GM19372 (cell line): ENCODE measurements at regions not wholly inside any gene's neighbourhood (a gene's known extent, or its start where the extent isn't known, plus 50 kb on each side); places are given as distances from the start of the nearest gene placed in this dataset.

Experiments
- ATAC-seq: cut with Tn5 transposase; IDR thresholded peaks from one replicate; pipeline ENCODE4 v1.9.1; 2021; ENCODE audit warnings: mild to moderate bottlenecking, low read depth, moderate library complexity; ENCODE audit not compliant: unreplicated experiment

DNA sequence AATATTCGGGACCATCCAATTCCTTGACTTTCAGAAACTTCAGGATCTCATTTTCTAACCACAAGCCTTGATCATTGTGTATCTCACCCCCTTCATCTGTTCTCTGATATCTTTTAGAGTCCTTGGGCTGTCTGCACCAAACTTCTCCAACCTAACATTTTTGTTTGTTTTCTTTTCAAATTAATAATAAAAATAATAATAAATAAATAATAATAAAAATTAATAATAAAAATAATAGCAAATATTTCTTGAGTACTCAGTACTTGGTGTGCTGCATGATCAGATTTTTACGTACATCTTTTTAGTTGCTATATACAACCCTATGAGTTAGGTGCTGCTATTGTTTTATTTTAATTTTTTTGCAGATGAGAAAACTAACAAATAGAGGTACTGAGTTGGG lies 70.2 kb upstream of the TPRG1 start:
- ATAC-seq = no peak

DNA sequence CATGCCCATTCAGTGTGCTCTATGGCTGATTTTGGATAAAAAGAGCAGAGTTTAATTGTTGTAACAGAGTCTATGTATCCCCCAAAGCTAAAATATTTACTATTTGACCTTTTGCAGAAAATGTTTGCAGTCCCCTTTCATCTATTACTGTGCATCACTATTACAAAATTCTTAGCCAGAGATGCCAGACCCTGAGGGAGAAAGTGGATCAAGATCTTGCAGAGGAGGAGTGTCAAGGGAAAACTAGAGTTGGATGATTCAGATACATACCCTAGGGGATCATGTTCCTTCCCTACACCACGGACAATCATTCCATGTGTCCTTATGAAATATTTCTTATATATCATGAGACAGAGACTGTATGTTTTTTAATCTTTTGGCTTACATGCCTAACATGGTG lies 68.6 kb upstream of the TPRG1 start:
- ATAC-seq = no peak

DNA sequence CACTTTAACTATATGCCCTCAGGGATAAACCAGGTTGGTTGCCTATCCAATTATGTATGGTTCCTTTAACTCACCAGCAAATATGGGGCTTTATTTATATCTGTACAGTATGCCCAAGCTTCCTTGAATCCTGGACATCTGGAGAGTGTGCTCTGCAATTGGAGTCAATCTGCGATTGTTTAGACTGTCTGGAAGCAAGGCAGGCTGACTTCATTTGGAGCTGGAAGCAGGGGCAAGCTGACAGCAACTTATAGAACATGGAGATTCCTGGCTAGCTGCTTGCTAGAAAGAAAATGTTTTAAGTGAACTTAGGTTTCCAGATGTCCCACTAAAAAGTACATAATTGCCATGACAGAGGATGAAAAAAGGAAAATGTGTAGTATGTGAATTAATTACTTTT lies 63.7 kb upstream of the TPRG1 start:
- ATAC-seq = no peak

DNA sequence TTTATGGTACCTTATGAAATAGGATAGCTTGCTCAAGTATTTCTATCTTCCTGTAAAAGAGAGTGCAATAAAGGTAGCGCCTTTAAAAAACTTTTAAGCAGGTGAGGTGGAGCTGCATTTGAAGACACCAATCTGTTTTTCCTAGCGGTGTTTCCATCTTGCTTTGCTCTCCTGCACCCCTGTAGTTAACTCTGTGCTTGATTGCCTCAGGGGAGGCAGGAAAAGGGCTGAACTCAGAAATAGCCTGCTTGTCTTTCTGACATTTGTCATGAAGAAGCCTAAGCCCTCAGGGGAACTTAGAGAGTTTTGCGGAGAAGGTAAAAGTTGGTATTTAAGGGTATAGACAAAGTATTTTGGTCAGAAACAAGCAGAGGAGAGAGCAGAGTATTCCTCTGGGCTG lies 63.0 kb upstream of the TPRG1 start:
- ATAC-seq = no peak

DNA sequence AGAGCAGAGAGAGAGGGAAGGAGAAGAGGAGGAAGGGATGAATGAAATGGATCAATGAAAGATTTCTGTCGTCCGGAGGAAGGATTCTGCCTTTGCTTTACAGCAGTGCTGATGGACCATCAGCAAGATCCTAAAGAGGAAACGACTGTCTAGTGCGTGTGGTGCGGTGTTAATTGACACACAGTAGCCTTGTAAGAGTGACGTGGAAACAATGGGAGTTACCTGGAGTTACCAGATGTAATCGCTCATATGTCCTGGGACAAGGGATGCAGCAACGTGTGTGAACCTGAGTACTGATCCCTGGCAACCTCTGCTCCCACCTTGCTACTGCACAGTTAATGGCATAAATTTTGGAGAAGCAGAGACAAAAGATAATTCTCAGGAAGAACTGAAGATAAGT lies 62.6 kb upstream of the TPRG1 start:
- no peak for ATAC-seq

DNA sequence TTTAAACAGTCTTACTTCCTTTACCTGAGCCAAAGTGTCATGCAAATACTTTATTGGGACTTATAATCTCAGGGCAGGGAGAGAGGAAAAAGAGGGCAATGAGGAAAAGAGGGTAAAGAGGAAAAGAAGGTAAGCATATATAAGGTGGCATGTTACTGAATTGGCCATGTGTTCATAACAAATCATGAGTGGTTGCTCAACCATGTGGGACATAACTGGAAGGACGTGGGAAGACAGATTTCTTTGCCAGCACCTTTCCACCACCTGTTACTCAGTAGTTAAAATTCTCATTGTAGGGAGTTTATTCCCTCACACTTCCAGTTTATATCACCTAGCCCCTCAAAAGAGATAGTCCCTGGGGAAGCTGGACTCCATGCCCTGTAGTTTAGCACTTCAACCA lies 54.7 kb upstream of the TPRG1 start:
- no peak for ATAC-seq

DNA sequence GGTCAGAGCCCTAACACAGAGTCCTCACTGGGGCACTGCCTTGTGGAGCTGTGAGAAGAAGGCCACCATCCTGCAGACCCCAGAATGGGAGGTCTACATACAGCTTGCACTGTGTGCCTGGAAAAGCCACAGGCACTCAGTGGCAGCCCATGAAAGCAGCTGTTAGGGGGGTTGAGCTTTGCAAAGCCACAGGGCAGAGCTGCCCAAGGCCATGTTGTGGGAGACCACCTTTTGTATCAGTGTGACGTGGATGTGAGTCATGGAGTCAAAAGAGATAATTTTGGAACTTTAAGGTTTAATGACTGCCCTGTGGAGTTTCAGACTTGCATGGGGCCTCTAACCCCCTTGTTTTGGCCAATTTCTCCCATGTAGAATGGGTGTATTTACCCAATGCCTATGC lies 52.9 kb upstream of the TPRG1 start:
- no peak for ATAC-seq

DNA sequence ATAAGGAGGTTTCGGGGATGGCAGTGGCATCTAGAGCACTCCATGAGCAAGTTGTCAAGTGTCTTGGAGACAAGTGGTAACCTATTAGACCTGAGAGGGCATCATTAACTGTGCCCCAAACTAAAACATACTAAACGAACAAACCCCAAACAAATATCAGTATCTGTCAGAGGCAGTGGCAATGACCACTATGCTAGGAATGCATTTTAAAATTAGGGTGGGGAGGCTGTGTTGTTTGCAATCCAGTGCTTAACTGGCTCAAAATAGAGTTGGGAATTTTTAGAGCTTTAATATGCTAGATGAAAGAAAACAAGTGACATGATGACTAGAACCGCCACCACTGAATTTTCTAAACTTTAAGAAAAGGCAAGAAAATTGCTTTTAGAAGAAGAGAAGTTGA lies 51.8 kb upstream of the TPRG1 start:
- ATAC-seq = no peak

DNA sequence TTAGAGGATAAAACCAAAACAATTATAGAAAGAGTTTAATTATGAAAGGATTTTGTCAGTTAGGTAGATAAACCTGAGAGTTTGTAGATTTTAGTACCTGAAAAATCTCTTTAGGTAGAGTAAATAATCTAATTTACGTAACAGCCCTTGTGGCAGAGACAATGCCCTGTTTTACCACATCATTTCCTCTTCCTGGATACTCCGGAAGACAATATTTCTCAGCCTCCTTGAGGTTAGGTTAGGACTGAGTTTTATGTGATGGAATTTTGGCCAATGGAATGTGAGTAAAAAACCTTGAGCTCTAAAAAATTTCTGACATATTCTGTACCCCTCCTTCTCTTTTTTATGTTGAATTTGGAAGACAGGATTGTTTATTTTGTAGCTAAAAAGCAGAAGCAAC lies 50.7 kb upstream of the TPRG1 start:
- ATAC-seq = no peak
